ENCODE measurements at regions not wholly inside any gene's neighbourhood (a gene's known extent, or its start where the extent isn't known, plus 50 kb on each side); places are given as distances from the start of the nearest gene placed in this dataset.
"Not testable (repeated sequence)": the region's sequence is repeated elsewhere in the genome, so short reads cannot be mapped to it uniquely, and the experiment has no call there.

- DNase-seq, result no peak
- Mint-ChIP-seq H3K27me3 (peaks cover under 1% of the 10 kb centered on the region), H3K4me1 (no peaks in the 10 kb centered on the region), H3K27ac (no peak overlapping the region), H3K4me3 (no peak overlapping the region), H3K9me3 (no peaks in the 10 kb centered on the region), H3K36me3 (ENCODE audit: low read depth) (no peaks in the 10 kb centered on the region)
- CTCF ChIA-PET, result no interaction called here
- POLR2A ChIA-PET, result no interaction called here
Measured at GRCh38 chr18:5052491-5052890, 144.6 kb downstream of the AKAIN1 start.

GRCh38 chr18:5051207-5051606, 145.8 kb downstream of the AKAIN1 start:
- H3K27ac Mint-ChIP-seq, result no peak overlapping the region
- H3K4me3 Mint-ChIP-seq, result no peak overlapping the region
- no peaks in the 10 kb centered on the region for H3K9me3 Mint-ChIP-seq
- no peaks in the 10 kb centered on the region for H3K36me3 Mint-ChIP-seq (ENCODE audit: low read depth)
- ChIA-PET CTCF (no interaction called here), POLR2A (no interaction called here)
- DNase-seq, result no peak
- H3K27me3 Mint-ChIP-seq, result no peaks in the 10 kb centered on the region
- H3K4me1 Mint-ChIP-seq, result no peaks in the 10 kb centered on the region

- no peaks in the 10 kb centered on the region for H3K27me3 Mint-ChIP-seq
- no peaks in the 10 kb centered on the region for H3K4me1 Mint-ChIP-seq
- POLR2A ChIA-PET, result no interaction called here
- CTCF ChIA-PET, result interaction anchor here (0.9 kb wide), 1 partner anchor 8 kb away, joined by 4 read pairs; no protein-coding TSS in a partner anchor
- H3K27ac Mint-ChIP-seq, result no peak overlapping the region
- DNase-seq, result no peak
- no peak overlapping the region for H3K4me3 Mint-ChIP-seq
- H3K36me3 Mint-ChIP-seq (ENCODE audit: low read depth), result no peaks in the 10 kb centered on the region
- no peaks in the 10 kb centered on the region for H3K9me3 Mint-ChIP-seq
Measured at GRCh38 chr18:5049124-5049523, 147.9 kb downstream of the AKAIN1 start.

GRCh38 chr18:5040476-5040875, 156.6 kb downstream of the AKAIN1 start:
- DNase-seq, result no peak
- ChIA-PET CTCF (no interaction called here), POLR2A (no interaction called here)
- H3K4me3 Mint-ChIP-seq, result no peak overlapping the region
- no peaks in the 10 kb centered on the region for H3K9me3 Mint-ChIP-seq
- no peaks in the 10 kb centered on the region for H3K4me1 Mint-ChIP-seq
- H3K27ac Mint-ChIP-seq, result no peak overlapping the region
- H3K27me3 Mint-ChIP-seq, result no peaks in the 10 kb centered on the region
- H3K36me3 Mint-ChIP-seq (ENCODE audit: low read depth), result no peaks in the 10 kb centered on the region

DNA sequence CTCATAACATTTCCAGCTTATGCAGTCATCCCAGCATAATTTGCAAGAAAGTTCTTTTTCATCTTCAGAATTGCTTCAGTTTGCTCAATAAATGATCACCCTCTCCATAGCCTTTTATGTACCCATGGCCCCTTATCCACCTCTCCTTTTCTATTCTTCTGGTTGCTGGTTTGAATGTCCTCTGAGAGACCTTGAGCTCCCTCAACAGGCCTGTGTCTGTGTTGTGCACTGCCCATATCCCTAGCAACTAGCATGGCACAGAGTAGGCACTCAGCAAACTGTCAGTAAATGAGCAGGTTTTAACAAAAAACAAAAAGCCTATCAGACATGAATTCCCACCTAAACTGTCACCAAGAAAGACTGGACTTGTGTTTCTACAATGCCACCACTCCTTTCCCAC, 160.5 kb downstream of the AKAIN1 start:
- Mint-ChIP-seq H3K9me3 (peaks cover 4% of the 10 kb centered on the region), H3K27ac (no peak overlapping the region), H3K36me3 (ENCODE audit: low read depth) (no peaks in the 10 kb centered on the region), H3K27me3 (no peaks in the 10 kb centered on the region), H3K4me1 (no peaks in the 10 kb centered on the region), H3K4me3 (no peak overlapping the region)
- ChIA-PET POLR2A (no interaction called here), CTCF (interaction anchor here (1.4 to 2.0 kb wide), 2 partner anchors 13 to 21 kb away, joined by 4 to 5 read pairs; no protein-coding TSS in a partner anchor)
- no peak for DNase-seq

DNA sequence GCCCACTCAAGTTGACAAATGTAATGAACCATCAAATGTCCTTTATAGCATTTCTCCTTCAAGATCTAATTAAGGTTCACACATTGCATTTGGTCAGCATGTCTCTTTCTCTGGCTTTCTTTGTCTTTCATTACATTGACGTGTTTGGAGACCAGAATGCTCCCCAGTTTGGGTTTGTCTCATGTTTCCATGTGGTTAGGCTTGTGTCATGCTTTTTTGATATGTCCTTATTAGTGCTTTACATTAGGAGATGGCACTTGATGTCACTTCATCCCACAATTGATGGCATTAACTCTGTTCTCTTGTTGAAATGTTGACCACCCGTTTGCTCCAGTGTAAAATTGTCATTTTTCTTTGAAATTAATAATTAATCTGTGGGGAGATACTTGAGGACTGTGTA, 165.8 kb downstream of the AKAIN1 start:
- H3K36me3 Mint-ChIP-seq (ENCODE audit: low read depth), result no peaks in the 10 kb centered on the region
- no peak for DNase-seq
- no peak overlapping the region for H3K4me3 Mint-ChIP-seq
- ChIA-PET POLR2A (no interaction called here), CTCF (no interaction called here)
- H3K4me1 Mint-ChIP-seq, result no peaks in the 10 kb centered on the region
- H3K27ac Mint-ChIP-seq, result no peak overlapping the region
- H3K9me3 Mint-ChIP-seq, result peaks cover 7% of the 10 kb centered on the region
- H3K27me3 Mint-ChIP-seq, result no peaks in the 10 kb centered on the region

- no peak for DNase-seq
- ChIA-PET CTCF (no interaction called here), POLR2A (no interaction called here)
- Mint-ChIP-seq H3K9me3 (peaks cover 7% of the 10 kb centered on the region), H3K4me3 (no peak overlapping the region), H3K4me1 (no peaks in the 10 kb centered on the region), H3K27me3 (no peaks in the 10 kb centered on the region), H3K27ac (no peak overlapping the region), H3K36me3 (ENCODE audit: low read depth) (no peaks in the 10 kb centered on the region)
Measured at GRCh38 chr18:5030636-5031035, 166.4 kb downstream of the AKAIN1 start.

GRCh38 chr18:5029592-5029991, 167.5 kb downstream of the AKAIN1 start:
- Mint-ChIP-seq H3K27ac (no peak overlapping the region), H3K9me3 (peaks cover 7% of the 10 kb centered on the region), H3K36me3 (ENCODE audit: low read depth) (no peaks in the 10 kb centered on the region), H3K27me3 (no peaks in the 10 kb centered on the region), H3K4me1 (no peaks in the 10 kb centered on the region), H3K4me3 (no peak overlapping the region)
- ChIA-PET CTCF (no interaction called here), POLR2A (no interaction called here)
- DNase-seq, result no peak

DNA sequence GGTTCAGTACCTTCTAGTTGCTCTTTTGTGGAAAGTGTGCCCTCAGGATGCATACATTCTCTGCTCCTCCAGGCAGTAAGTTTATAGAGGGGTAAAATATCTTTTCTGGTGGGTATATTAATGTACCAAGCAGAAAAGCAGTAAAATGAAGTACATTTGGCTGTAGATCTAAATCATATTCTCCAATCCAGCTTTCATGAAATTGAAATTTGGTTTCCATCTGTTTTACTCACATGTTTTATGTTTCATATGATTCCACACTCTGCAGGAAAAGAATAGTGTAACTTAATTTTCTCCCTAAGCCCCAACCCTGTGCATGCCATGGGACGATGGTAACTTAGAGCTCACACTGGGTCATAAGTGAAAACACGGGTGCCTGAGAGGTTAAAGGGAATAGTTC, 172.3 kb downstream of the AKAIN1 start:
- DNase-seq, result no peak
- H3K27ac Mint-ChIP-seq, result no peak overlapping the region
- CTCF ChIA-PET, result no interaction called here
- POLR2A ChIA-PET, result no interaction called here
- no peaks in the 10 kb centered on the region for H3K4me1 Mint-ChIP-seq
- H3K9me3 Mint-ChIP-seq, result peaks cover 3% of the 10 kb centered on the region
- H3K27me3 Mint-ChIP-seq, result no peaks in the 10 kb centered on the region
- no peaks in the 10 kb centered on the region for H3K36me3 Mint-ChIP-seq (ENCODE audit: low read depth)
- no peak overlapping the region for H3K4me3 Mint-ChIP-seq

GRCh38 chr18:5021558-5021957, 175.5 kb downstream of the AKAIN1 start:
- Mint-ChIP-seq H3K27me3 (no peaks in the 10 kb centered on the region), H3K9me3 (no peaks in the 10 kb centered on the region), H3K4me3 (no peak overlapping the region), H3K36me3 (ENCODE audit: low read depth) (no peaks in the 10 kb centered on the region), H3K4me1 (no peaks in the 10 kb centered on the region), H3K27ac (no peak overlapping the region)
- CTCF ChIA-PET, result no interaction called here
- no peak for DNase-seq
- POLR2A ChIA-PET, result no interaction called here

DNA sequence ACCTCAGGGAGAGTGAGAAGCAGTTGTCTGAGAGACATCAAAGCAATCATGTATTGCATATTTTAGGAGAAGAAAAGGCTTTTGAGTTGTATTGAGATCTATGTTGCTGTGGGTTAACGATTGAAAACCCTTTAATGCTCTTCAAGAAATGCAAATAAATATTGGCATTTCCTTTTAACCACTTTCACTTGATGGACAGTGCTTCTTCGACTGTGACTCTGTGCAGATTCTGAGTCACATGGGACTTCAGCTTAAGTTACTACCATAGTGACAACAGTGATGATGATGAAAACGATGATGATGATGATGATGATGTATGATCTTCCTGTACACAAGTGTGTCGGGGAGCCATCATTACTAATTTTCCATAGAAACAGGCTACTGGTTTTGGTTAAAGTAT, 181.8 kb downstream of the AKAIN1 start:
- ChIA-PET POLR2A (no interaction called here), CTCF (interaction anchor here (1.6 kb wide), 1 partner anchor 8 kb away, joined by 8 read pairs; no protein-coding TSS in a partner anchor)
- H3K4me1 Mint-ChIP-seq, result no peaks in the 10 kb centered on the region
- DNase-seq, result no peak
- H3K4me3 Mint-ChIP-seq, result no peak overlapping the region
- no peak overlapping the region for H3K27ac Mint-ChIP-seq
- H3K36me3 Mint-ChIP-seq (ENCODE audit: low read depth), result no peaks in the 10 kb centered on the region
- H3K27me3 Mint-ChIP-seq, result no peaks in the 10 kb centered on the region
- H3K9me3 Mint-ChIP-seq, result no peaks in the 10 kb centered on the region

- CTCF ChIA-PET; POLR2A ChIA-PET; H3K4me1 Mint-ChIP-seq; H3K36me3 Mint-ChIP-seq (ENCODE audit: low read depth); H3K27me3 Mint-ChIP-seq; DNase-seq; H3K4me3 Mint-ChIP-seq; H3K9me3 Mint-ChIP-seq; H3K27ac Mint-ChIP-seq: not testable (repeated sequence)
Measured at GRCh38 chr18:5004031-5004820, 192.8 kb downstream of the AKAIN1 start.

DNA sequence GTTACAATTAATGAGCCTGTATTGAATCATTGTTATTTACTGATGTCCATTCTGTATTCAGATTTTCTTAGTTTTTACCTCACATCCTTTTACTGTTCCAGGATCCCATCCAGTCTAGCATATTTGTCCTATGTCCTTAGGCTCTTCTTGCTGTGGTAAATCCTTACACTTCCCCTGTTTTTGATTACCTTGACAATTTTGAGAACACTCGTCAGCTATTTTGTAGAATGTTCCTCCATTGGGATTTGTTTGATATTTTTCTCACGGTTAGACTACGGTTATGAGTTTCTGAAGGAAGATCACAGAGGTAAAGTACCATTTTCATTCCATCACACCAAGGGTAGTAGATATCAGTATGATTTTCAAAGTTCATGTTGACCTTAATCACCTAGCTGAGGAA, 202.3 kb downstream of the AKAIN1 start:
- peaks cover 8% of the 10 kb centered on the region for H3K9me3 Mint-ChIP-seq
- no peaks in the 10 kb centered on the region for H3K4me1 Mint-ChIP-seq
- H3K27ac Mint-ChIP-seq, result no peak overlapping the region
- no peaks in the 10 kb centered on the region for H3K27me3 Mint-ChIP-seq
- CTCF ChIA-PET, result no interaction called here
- no peak overlapping the region for H3K4me3 Mint-ChIP-seq
- no peaks in the 10 kb centered on the region for H3K36me3 Mint-ChIP-seq (ENCODE audit: low read depth)
- no peak for DNase-seq
- POLR2A ChIA-PET, result interaction anchor here (0.6 kb wide), 1 partner anchor 1577 kb away, joined by 5 read pairs; no protein-coding TSS in a partner anchor
